Glutamatergic neuron (in vitro differentiated cells): ENCODE measurements at regions not wholly inside any gene's neighbourhood (a gene's known extent, or its start where the extent isn't known, plus 50 kb on each side); places are given as distances from the start of the nearest gene placed in this dataset.
"Not testable (repeated sequence)": the region's sequence is repeated elsewhere in the genome, so short reads cannot be mapped to it uniquely, and the experiment has no call there.

ENCODE experiments used
- DNase-seq: peaks from one replicate; pipeline ENCODE4 v3.0.0; 2022
- H3K27ac Mint-ChIP-seq: one replicate; pipeline ENCODE4 v1.8.0; 2020; ENCODE audit warnings: mild to moderate bottlenecking, mixed read lengths, inconsistent platforms; ENCODE audit not compliant: unreplicated experiment
- H3K27me3 Mint-ChIP-seq: one replicate; pipeline ENCODE4 v1.8.0; 2020; ENCODE audit warnings: mild to moderate bottlenecking, moderate library complexity, mixed read lengths, inconsistent platforms; ENCODE audit not compliant: unreplicated experiment
- H3K36me3 Mint-ChIP-seq: one replicate; pipeline ENCODE4 v1.8.0; 2020; ENCODE audit warnings: mild to moderate bottlenecking, mixed read lengths, inconsistent platforms; ENCODE audit not compliant: unreplicated experiment
- H3K4me1 Mint-ChIP-seq: one replicate; pipeline ENCODE4 v1.8.0; 2020; ENCODE audit warnings: mild to moderate bottlenecking, low read depth, mixed read lengths, inconsistent platforms; ENCODE audit not compliant: unreplicated experiment
- H3K4me3 Mint-ChIP-seq: one replicate; pipeline ENCODE4 v1.8.0; 2020; ENCODE audit warnings: mild to moderate bottlenecking, mixed read lengths, inconsistent platforms; ENCODE audit not compliant: unreplicated experiment
- H3K9me3 Mint-ChIP-seq: one replicate; pipeline ENCODE4 v1.8.0; 2020; ENCODE audit warnings: mild to moderate bottlenecking, moderate library complexity, mixed read lengths, inconsistent platforms; ENCODE audit not compliant: unreplicated experiment
- TF ChIP-seq, protein P1 (sequence below): fragments of 200-600 bp; sonication (generic); IDR thresholded peaks from one replicate; pipeline ENCODE4 v1.5.0; 2021; ENCODE audit not compliant: partially characterized antibody, unreplicated experiment

DNA sequence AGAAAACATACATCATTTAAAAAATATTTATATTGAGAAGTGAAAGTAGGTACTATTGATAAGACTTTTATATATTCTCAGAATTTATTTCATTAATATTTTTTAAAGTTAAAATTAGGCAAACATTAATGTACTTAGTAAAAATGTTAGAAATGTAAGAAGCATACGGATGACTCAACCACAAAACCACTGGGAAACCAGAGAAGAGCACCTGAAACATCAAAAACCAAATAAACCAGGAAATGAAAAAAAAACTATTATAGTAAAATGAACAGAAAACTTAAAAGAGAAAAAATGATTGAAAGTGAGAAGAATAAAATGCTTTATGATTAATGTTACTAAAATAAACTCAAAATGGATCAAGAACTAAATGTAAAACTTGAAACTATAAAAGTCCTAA is 233.2 kb upstream of the DAB2 start:
- no peak for DNase-seq
- Mint-ChIP-seq H3K27ac (no peak overlapping the region), H3K4me1 (no peaks in the 10 kb centered on the region), H3K9me3 (no peaks in the 10 kb centered on the region), H3K27me3 (no peaks in the 10 kb centered on the region), H3K4me3 (no peak overlapping the region), H3K36me3 (no peaks in the 10 kb centered on the region)
- TF ChIP-seq, protein P1, sequence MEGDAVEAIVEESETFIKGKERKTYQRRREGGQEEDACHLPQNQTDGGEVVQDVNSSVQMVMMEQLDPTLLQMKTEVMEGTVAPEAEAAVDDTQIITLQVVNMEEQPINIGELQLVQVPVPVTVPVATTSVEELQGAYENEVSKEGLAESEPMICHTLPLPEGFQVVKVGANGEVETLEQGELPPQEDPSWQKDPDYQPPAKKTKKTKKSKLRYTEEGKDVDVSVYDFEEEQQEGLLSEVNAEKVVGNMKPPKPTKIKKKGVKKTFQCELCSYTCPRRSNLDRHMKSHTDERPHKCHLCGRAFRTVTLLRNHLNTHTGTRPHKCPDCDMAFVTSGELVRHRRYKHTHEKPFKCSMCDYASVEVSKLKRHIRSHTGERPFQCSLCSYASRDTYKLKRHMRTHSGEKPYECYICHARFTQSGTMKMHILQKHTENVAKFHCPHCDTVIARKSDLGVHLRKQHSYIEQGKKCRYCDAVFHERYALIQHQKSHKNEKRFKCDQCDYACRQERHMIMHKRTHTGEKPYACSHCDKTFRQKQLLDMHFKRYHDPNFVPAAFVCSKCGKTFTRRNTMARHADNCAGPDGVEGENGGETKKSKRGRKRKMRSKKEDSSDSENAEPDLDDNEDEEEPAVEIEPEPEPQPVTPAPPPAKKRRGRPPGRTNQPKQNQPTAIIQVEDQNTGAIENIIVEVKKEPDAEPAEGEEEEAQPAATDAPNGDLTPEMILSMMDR: no peak

- TF ChIP-seq, protein P1: no peak
- Mint-ChIP-seq H3K4me3 (no peak overlapping the region), H3K4me1 (no peaks in the 10 kb centered on the region), H3K27ac (no peak overlapping the region), H3K36me3 (no peaks in the 10 kb centered on the region), H3K9me3 (no peaks in the 10 kb centered on the region), H3K27me3 (no peaks in the 10 kb centered on the region)
- DNase-seq: no peak
Observed at GRCh38 chr5:39656600-39656999, 231.8 kb upstream of the DAB2 start.

- H3K4me3 Mint-ChIP-seq: no peak overlapping the region
- H3K27me3 Mint-ChIP-seq: no peaks in the 10 kb centered on the region
- H3K4me1 Mint-ChIP-seq: no peaks in the 10 kb centered on the region
- DNase-seq: no peak
- no peaks in the 10 kb centered on the region for H3K9me3 Mint-ChIP-seq
- H3K36me3 Mint-ChIP-seq: no peaks in the 10 kb centered on the region
- TF ChIP-seq, protein P1: no peak
- no peak overlapping the region for H3K27ac Mint-ChIP-seq
Observed at GRCh38 chr5:39654715-39655114, 229.9 kb upstream of the DAB2 start.

- not testable (repeated sequence) for DNase-seq, H3K36me3 Mint-ChIP-seq, H3K4me1 Mint-ChIP-seq, H3K27me3 Mint-ChIP-seq, H3K4me3 Mint-ChIP-seq, H3K27ac Mint-ChIP-seq, H3K9me3 Mint-ChIP-seq
Observed at GRCh38 chr5:39652481-39652880, 227.7 kb upstream of the DAB2 start.

DNA sequence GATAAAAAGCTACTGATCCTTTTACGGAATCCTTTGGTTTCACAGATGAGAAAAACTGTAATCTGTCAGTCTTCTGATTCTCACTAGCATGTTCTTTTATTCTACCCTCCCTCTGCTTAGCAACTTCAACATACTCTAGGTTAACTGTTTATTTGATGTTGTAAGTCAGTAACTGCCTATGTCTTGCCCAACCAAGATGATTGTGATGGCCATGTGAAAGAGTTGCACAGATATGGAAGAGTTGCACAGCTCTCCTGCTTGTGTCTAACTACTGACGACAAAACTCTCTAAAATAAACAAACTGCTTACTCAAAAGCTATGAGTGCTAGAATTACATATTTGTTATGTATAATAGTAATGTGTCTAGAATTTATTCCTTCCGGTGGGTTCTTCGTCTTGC is 227.3 kb upstream of the DAB2 start:
- Mint-ChIP-seq H3K4me3 (no peak overlapping the region), H3K4me1 (no peaks in the 10 kb centered on the region), H3K27me3 (no peaks in the 10 kb centered on the region), H3K27ac (no peak overlapping the region), H3K9me3 (no peaks in the 10 kb centered on the region), H3K36me3 (no peaks in the 10 kb centered on the region)
- no peak for DNase-seq
- TF ChIP-seq, protein P1: no peak
